ENCODE measurements at regions not wholly inside any gene's neighbourhood (a gene's known extent, or its start where the extent isn't known, plus 50 kb on each side); places are given as distances from the start of the nearest gene placed in this dataset.

GRCh38 chr6:92024110-92024509, 1395.2 kb downstream of the EPHA7 start:
- H3K23ac ChIP-seq (ENCODE audit: insufficient read length), result no peak overlapping the region
- no peak overlapping the region for H3K9ac ChIP-seq (replicated peaks in 1 of 4; ENCODE audit: extremely low read depth in 1 of 4, low read depth in 3 of 4, low read length in 3 of 4)
- H3K4me3 ChIP-seq (ENCODE audit: extremely low read depth in 1 of 4, insufficient read depth in 2 of 4, low read depth in 3 of 4, low read length in 4 of 4), result no peak overlapping the region
- no peak overlapping the region for H4K91ac ChIP-seq (replicated peaks; ENCODE audit: insufficient read length, low read length)
- no peaks in the 10 kb centered on the region for H3K4me1 ChIP-seq (replicated peaks in 1 of 4; ENCODE audit: control insufficient read depth in 3 of 4, insufficient read depth in 4 of 4, low read length in 3 of 4)
- no peak overlapping the region for H3K14ac ChIP-seq (ENCODE audit: insufficient read length)
- no peak overlapping the region for H3K4me2 ChIP-seq (ENCODE audit: insufficient read depth in 1 of 2, low read depth in 2 of 2, low read length in 2 of 2)
- H4K5ac ChIP-seq (ENCODE audit: insufficient read length, low read depth, low read length), result no peak overlapping the region
- no peaks in the 10 kb centered on the region for H3K79me1 ChIP-seq (ENCODE audit: low read depth, low read length)
- ChIA-PET CTCF (ENCODE audit: partially characterized antibody) (interaction anchor here (0.6 kb wide), 1 partner anchor 377 kb away, joined by 5 read pairs; no protein-coding TSS in a partner anchor), POLR2A (ENCODE audit: partially characterized antibody) (no interaction called here)
- no peak overlapping the region for H2BK120ac ChIP-seq (replicated peaks; ENCODE audit: low read depth, low read length)
- no peak overlapping the region for H3K56ac ChIP-seq (replicated peaks; ENCODE audit: insufficient read length, low read depth, low read length)
- H2BK15ac ChIP-seq (ENCODE audit: low read length), result no peak overlapping the region
- H3K4ac ChIP-seq (replicated peaks; ENCODE audit: insufficient read length, low read depth, low read length), result no peak overlapping the region
- H2BK20ac ChIP-seq (ENCODE audit: low read length), result no peak overlapping the region
- no peak for FAIRE-seq
- H3K27me3 ChIP-seq (replicated peaks in 1 of 4; ENCODE audit: control insufficient read depth in 3 of 4, extremely low read depth in 1 of 4, insufficient read depth in 3 of 4, low read length in 3 of 4), result no peaks in the 10 kb centered on the region
- no peaks in the 10 kb centered on the region for H4K20me1 ChIP-seq (replicated peaks in 1 of 2; ENCODE audit: control insufficient read depth in 1 of 2, insufficient read depth in 2 of 2, low read length in 2 of 2)
- no peak overlapping the region for H3K27ac ChIP-seq (ENCODE audit: low read depth, low read length)
- H4K8ac ChIP-seq (ENCODE audit: extremely low read depth, insufficient read depth, low read length), result no peak overlapping the region
- no peaks in the 10 kb centered on the region for H3K36me3 ChIP-seq (ENCODE audit: control insufficient read depth in 2 of 4, insufficient read depth in 4 of 4, low read length in 3 of 4)
- no peaks in the 10 kb centered on the region for H3K79me2 ChIP-seq (ENCODE audit: control insufficient read depth in 1 of 2, insufficient read depth in 2 of 2, low read length in 2 of 2)
- no peak overlapping the region for H3K18ac ChIP-seq (ENCODE audit: extremely low read depth, low read length)
- no peak overlapping the region for H2AFZ ChIP-seq (ENCODE audit: low read length)
- H3K9me3 ChIP-seq (ENCODE audit: insufficient read depth in 2 of 2, low read depth in 1 of 2, low read length in 1 of 2), result no peaks in the 10 kb centered on the region
- DNase-seq (ENCODE audit: low read depth in 1 of 2, low spot score in 2 of 2), result no peak
- no peak overlapping the region for H2BK5ac ChIP-seq (ENCODE audit: low read depth, low read length)
- H2BK12ac ChIP-seq (ENCODE audit: low read depth, low read length), result no peak overlapping the region
- 95% methylated on average over 1 of the region's 1 CpG; no CpG with 5 or more reads in 1 of the 2 experiments for WGBS, 2 experiments (ENCODE audit: extremely low coverage in 1 of 2, insufficient coverage in 1 of 2, insufficient read length in 1 of 2, insufficient replicate concordance in 2 of 2, low coverage in 1 of 2, low lambda C conversion rate in 2 of 2, missing lambda C conversion rate in 1 of 2)
- no peak overlapping the region for H2AK5ac ChIP-seq (ENCODE audit: low read depth, low read length)
- H3K23me2 ChIP-seq (ENCODE audit: low read depth, low read length), result no peaks in the 10 kb centered on the region
- no peak for TF ChIP-seq SIN3A (conservative IDR thresholded peaks at IDR 0.05 in 1 of 2, IDR thresholded peaks at IDR 0.05 in 1 of 2; ENCODE audit: low read depth in 1 of 2, low read length in 2 of 2)
- no peak for TF ChIP-seq ASH2L (IDR thresholded peaks at IDR 0.05; ENCODE audit: low read length)
- no peak for TF ChIP-seq SIX5 (IDR thresholded peaks at IDR 0.05; ENCODE audit: low read depth, low read length)
- no peak for TF ChIP-seq RNF2 (IDR thresholded peaks at IDR 0.05; ENCODE audit: borderline replicate concordance, low read depth, low read length, missing control alignments, poor library complexity, severe bottlenecking)
- TF ChIP-seq, protein P1, sequence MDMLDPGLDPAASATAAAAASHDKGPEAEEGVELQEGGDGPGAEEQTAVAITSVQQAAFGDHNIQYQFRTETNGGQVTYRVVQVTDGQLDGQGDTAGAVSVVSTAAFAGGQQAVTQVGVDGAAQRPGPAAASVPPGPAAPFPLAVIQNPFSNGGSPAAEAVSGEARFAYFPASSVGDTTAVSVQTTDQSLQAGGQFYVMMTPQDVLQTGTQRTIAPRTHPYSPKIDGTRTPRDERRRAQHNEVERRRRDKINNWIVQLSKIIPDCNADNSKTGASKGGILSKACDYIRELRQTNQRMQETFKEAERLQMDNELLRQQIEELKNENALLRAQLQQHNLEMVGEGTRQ (IDR thresholded peaks at IDR 0.05; ENCODE audit: low read length), result no peak
- no peak for TF ChIP-seq TAF7 (optimal IDR thresholded peaks at IDR 0.05; ENCODE audit: borderline replicate concordance, low read depth, low read length)
- no peak for TF ChIP-seq NRF1 (IDR thresholded peaks at IDR 0.05; ENCODE audit: low read depth, low read length)
- TF ChIP-seq BRCA1 (IDR thresholded peaks at IDR 0.05; ENCODE audit: low read depth, low read length), result no peak
- no peak for TF ChIP-seq POLR2AphosphoS5 (IDR thresholded peaks at IDR 0.05; ENCODE audit: low read depth, low read length)
- no peak for TF ChIP-seq GTF2F1 (IDR thresholded peaks at IDR 0.05; ENCODE audit: borderline replicate concordance, low read depth, low read length)
- no peak for TF ChIP-seq SIRT6 (IDR thresholded peaks at IDR 0.05; ENCODE audit: low read length)
- TF ChIP-seq EP300 (IDR thresholded peaks at IDR 0.05; ENCODE audit: borderline replicate concordance in 1 of 2, low read depth in 2 of 2, low read length in 2 of 2), result no peak
- no peak for TF ChIP-seq BCL11A (IDR thresholded peaks at IDR 0.05; ENCODE audit: low read depth in 2 of 2, low read length in 2 of 2)
- no peak for TF ChIP-seq TEAD4 (IDR thresholded peaks at IDR 0.05; ENCODE audit: low read depth, low read length)

Data from H1 (cell line).